Stimulated activated CD4-positive, alpha-beta T cell treated with anti-CD3 and anti-CD28 coated beads, Interleukin-4, amount 100 ng/mL, for 24 hours (primary cell): ENCODE measurements at regions not wholly inside any gene's neighbourhood (a gene's known extent, or its start where the extent isn't known, plus 50 kb on each side); places are given as distances from the start of the nearest gene placed in this dataset.

Experiments used
- DNase-seq: peaks from one replicate; pipeline ENCODE4 v3.0.0-alpha.2; 2020

GRCh38 chr1:34331020-34331926 lies 154.6 kb downstream of the C1orf94 start:
- DNase-seq = no peak

- DNase-seq = no peak
These were observed 156.3 kb downstream of the C1orf94 start for GRCh38 chr1:34332996-34333395.

- no peak for DNase-seq
These were observed 162.2 kb downstream of the C1orf94 start for GRCh38 chr1:34338871-34339270.

- DNase-seq = no peak
These were observed 165.2 kb downstream of the C1orf94 start for GRCh38 chr1:34341896-34342295.

- DNase-seq = no peak
These were observed 165.6 kb downstream of the C1orf94 start for GRCh38 chr1:34342334-34342733.

GRCh38 chr1:34346128-34346527 lies 169.4 kb downstream of the C1orf94 start:
- DNase-seq = no peak

- no peak for DNase-seq
These were observed 176.7 kb downstream of the C1orf94 start for GRCh38 chr1:34353409-34353808.

- no peak for DNase-seq
These were observed 177.7 kb downstream of the C1orf94 start for GRCh38 chr1:34354367-34354766.

- no peak for DNase-seq
These were observed 180.1 kb downstream of the C1orf94 start for GRCh38 chr1:34356853-34357252.

GRCh38 chr1:34358636-34359035 lies 181.9 kb downstream of the C1orf94 start:
- DNase-seq = no peak

- no peak for DNase-seq
These were observed 182.7 kb downstream of the C1orf94 start for GRCh38 chr1:34359411-34359810.

GRCh38 chr1:34360574-34360973 lies 183.9 kb downstream of the C1orf94 start:
- no peak for DNase-seq

GRCh38 chr1:34361121-34361520 lies 184.4 kb downstream of the C1orf94 start:
- DNase-seq = no peak

- no peak for DNase-seq
These were observed 185.2 kb downstream of the C1orf94 start for GRCh38 chr1:34361781-34362357.

GRCh38 chr1:34362949-34363348 lies 186.2 kb downstream of the C1orf94 start:
- DNase-seq = no peak

- DNase-seq = no peak
These were observed 186.7 kb downstream of the C1orf94 start for GRCh38 chr1:34363447-34363846.

- no peak for DNase-seq
These were observed 187.2 kb downstream of the C1orf94 start for GRCh38 chr1:34363915-34364314.

- no peak for DNase-seq
These were observed 187.7 kb downstream of the C1orf94 start for GRCh38 chr1:34364376-34364775.

GRCh38 chr1:34365295-34365694 lies 188.6 kb downstream of the C1orf94 start:
- DNase-seq = no peak

GRCh38 chr1:34366875-34367624 lies 190.3 kb downstream of the C1orf94 start:
- no peak for DNase-seq

GRCh38 chr1:34367954-34368353 lies 191.2 kb downstream of the C1orf94 start:
- no peak for DNase-seq

- no peak for DNase-seq
These were observed 193.2 kb downstream of the C1orf94 start for GRCh38 chr1:34369701-34370455.

- DNase-seq = no peak
These were observed 194.0 kb downstream of the C1orf94 start for GRCh38 chr1:34370748-34371147.
